ENCODE measurements at regions not wholly inside any gene's neighbourhood (a gene's known extent, or its start where the extent isn't known, plus 50 kb on each side); places are given as distances from the start of the nearest gene placed in this dataset.

DNA sequence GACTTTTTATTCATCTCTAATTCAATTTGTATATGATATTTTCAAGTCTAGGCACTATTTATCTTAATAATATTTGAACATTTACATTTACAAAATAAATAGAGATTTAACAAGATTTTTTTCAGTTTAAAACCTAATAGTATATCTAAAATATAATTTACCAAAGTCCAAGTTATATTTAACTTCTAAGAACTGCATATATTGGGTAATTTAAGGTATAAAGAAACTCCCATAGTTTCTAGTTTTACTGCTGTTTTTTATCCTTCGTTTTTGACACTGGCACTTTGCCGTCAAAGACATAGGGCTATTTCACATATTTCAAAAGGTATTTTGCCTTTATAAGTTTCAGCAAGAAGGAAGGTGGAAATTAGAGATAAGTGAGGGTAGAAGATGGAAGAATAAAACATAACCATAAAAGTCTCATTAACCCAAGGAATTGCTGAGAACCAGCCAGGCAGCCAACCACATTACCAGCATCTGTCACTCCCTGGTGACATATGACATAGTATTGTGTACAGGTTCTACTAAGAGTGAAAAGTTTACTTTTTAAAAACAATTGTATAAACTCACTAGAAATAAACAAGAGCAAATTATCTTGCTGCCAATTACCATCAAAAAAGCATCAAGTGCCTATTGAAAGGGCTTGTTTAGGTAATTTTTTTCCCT, 251.5 kb downstream of the NSUN3 start:
- H3K27ac ChIP-seq, result no peak overlapping the region
- no peaks in the 10 kb centered on the region for H3K9me3 ChIP-seq (ENCODE audit: low read depth, low read length)
- TF ChIP-seq POLR2AphosphoS5 (IDR thresholded peaks at IDR 0.05; ENCODE audit: borderline replicate concordance, low read depth, low read length), result no peak
- TF ChIP-seq FOXP2 (optimal IDR thresholded peaks at IDR 0.05; ENCODE audit: control extremely low read depth, extremely low read length, insufficient read depth), result no peak
- no peak for TF ChIP-seq EZH2 (IDR thresholded peaks at IDR 0.05)
- DNase-seq (ENCODE audit: low read depth, low spot score), result no peak
- H3K4me3 ChIP-seq, result no peak overlapping the region
- H3K9ac ChIP-seq (ENCODE audit: insufficient read length), result no peak overlapping the region
- H3K36me3 ChIP-seq (ENCODE audit: insufficient read depth, low read length), result no peaks in the 10 kb centered on the region

DNA sequence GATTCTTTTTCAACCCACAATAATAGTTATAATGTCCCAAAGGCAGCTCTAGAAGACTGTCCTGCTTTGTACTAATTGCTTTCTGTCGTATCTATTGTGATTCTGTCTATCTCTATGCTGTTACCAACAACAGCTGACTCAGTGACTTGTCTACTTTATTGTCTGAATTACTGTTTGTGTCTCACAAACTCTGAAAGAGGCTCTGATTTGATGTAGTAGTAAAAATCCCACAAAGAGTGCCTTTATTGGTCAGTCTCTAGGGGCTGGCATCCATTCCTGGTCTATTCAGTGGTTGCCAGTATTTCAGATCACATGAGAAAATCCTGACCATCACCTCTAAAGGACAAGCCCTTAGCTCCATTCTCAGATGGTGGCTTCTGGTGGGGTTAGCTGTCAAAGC, 254.2 kb downstream of the NSUN3 start:
- no peak overlapping the region for H3K27ac ChIP-seq
- no peak overlapping the region for H3K4me3 ChIP-seq
- no peak overlapping the region for H3K9ac ChIP-seq (ENCODE audit: insufficient read length)
- DNase-seq (ENCODE audit: low read depth, low spot score), result no peak
- H3K9me3 ChIP-seq (ENCODE audit: low read depth, low read length), result no peaks in the 10 kb centered on the region
- H3K36me3 ChIP-seq (ENCODE audit: insufficient read depth, low read length), result no peaks in the 10 kb centered on the region
- TF ChIP-seq FOXP2 (optimal IDR thresholded peaks at IDR 0.05; ENCODE audit: control extremely low read depth, extremely low read length, insufficient read depth) (no peak), EZH2 (IDR thresholded peaks at IDR 0.05) (no peak), POLR2AphosphoS5 (IDR thresholded peaks at IDR 0.05; ENCODE audit: borderline replicate concordance, low read depth, low read length) (no peak)

DNA sequence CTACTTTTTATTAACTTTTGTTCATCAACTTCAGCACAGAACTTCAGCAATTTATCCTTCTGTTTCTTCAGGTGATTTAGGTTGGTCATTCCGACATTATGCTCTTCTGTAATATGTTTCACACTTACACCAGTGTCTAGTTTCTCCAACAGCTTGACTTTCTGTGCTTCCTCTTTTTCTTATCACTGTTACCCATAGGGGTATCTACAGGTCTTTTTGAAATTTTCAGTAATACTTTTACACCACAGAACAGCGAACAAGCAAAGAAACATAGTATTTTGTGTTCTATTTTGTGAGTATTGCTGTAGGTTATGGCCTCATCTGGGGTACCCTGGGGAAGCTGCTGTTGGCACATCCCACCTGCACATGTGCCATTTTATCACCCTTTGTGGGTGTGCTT, 260.7 kb downstream of the NSUN3 start:
- DNase-seq (ENCODE audit: low read depth, low spot score), result no peak
- no peak for TF ChIP-seq FOXP2 (optimal IDR thresholded peaks at IDR 0.05; ENCODE audit: control extremely low read depth, extremely low read length, insufficient read depth)
- no peak for TF ChIP-seq POLR2AphosphoS5 (IDR thresholded peaks at IDR 0.05; ENCODE audit: borderline replicate concordance, low read depth, low read length)
- TF ChIP-seq EZH2 (IDR thresholded peaks at IDR 0.05), result no peak
- Histone ChIP-seq H3K27ac (no peak overlapping the region), H3K9me3 (ENCODE audit: low read depth, low read length) (no peaks in the 10 kb centered on the region), H3K9ac (ENCODE audit: insufficient read length) (no peak overlapping the region), H3K36me3 (ENCODE audit: insufficient read depth, low read length) (no peaks in the 10 kb centered on the region), H3K4me3 (no peak overlapping the region)

DNA sequence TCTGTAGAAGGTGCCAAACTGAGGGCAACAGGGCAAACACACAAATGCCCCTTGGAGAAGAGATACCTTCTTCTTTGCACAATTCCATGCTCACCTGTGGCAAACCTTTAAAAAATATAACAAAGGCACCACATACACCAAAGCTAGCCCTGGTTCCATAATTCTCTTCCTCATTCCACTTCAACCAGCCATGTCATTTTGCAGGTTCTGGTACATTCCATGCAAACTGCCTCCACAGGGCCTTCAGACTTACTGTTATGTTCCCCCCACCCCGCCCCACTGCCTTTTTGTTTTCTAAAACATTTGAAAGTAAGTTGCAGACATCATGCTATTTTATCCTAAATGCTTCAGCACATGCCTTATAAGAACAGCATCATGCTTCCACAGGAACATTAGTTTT, 269.0 kb downstream of the NSUN3 start:
- H3K4me3 ChIP-seq, result no peak overlapping the region
- H3K9me3 ChIP-seq (ENCODE audit: low read depth, low read length), result no peaks in the 10 kb centered on the region
- no peaks in the 10 kb centered on the region for H3K36me3 ChIP-seq (ENCODE audit: insufficient read depth, low read length)
- TF ChIP-seq POLR2AphosphoS5 (IDR thresholded peaks at IDR 0.05; ENCODE audit: borderline replicate concordance, low read depth, low read length), result no peak
- TF ChIP-seq EZH2 (IDR thresholded peaks at IDR 0.05), result no peak
- TF ChIP-seq FOXP2 (optimal IDR thresholded peaks at IDR 0.05; ENCODE audit: control extremely low read depth, extremely low read length, insufficient read depth), result no peak
- no peak overlapping the region for H3K27ac ChIP-seq
- H3K9ac ChIP-seq (ENCODE audit: insufficient read length), result no peak overlapping the region
- DNase-seq (ENCODE audit: low read depth, low spot score), result no peak

DNA sequence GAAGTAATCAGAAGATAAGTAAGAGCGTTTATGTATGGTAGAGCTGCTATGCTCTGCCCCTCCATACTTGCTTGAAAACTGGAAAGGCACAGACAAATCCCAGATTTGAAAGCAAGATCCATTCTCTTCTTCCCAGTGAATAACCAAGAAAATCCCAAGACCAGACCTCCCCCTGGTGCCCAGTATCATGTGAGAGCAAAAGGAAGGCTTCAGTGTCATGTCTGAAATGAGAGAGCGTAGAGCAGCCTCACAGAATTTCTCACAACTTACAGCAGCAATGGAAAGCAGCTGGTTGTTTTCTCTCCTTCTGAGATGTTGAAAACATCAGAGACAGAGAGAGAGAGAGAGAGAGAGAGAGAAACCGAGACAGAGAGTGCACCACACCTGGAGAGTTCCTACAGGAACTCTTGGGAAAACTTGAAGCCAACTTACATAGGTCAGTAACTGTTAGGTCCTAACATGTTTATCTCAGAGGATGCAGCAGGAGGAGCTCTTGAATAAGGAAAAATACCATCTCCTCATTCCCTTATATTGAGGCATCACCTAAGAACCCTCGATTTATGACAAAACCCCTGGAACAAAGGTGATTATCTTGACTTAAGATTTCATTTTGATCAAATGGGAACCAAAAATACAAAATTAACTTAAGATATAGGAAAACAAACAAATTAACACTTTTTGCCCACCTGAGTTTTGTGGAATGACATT, 273.3 kb downstream of the NSUN3 start:
- Histone ChIP-seq H3K27ac (no peak overlapping the region), H3K4me3 (no peak overlapping the region), H3K36me3 (ENCODE audit: insufficient read depth, low read length) (no peaks in the 10 kb centered on the region), H3K9ac (ENCODE audit: insufficient read length) (no peak overlapping the region), H3K9me3 (ENCODE audit: low read depth, low read length) (no peaks in the 10 kb centered on the region)
- no peak for TF ChIP-seq FOXP2 (optimal IDR thresholded peaks at IDR 0.05; ENCODE audit: control extremely low read depth, extremely low read length, insufficient read depth)
- no peak for TF ChIP-seq EZH2 (IDR thresholded peaks at IDR 0.05)
- no peak for TF ChIP-seq POLR2AphosphoS5 (IDR thresholded peaks at IDR 0.05; ENCODE audit: borderline replicate concordance, low read depth, low read length)
- peak; percentile 1 for DNase-seq (ENCODE audit: low read depth, low spot score)

DNA sequence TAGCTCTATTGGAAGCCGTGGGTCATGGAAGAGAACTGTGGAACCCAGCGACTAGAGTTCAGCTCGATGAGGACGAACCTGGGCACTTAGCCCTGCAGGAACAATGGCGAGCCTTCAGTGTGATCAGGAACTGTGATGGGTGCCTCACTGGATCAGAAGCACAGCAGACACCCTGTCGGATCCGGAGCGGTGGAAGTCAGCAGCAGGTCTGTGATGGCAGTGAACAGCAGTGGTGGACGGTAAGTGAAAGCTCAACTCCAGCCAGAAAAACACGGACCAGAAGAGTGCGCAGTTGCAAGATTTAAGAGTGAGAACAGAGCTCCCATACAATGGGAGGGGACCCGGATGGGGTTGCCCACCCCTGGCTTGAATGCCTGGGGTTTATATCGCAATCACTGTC, 282.2 kb downstream of the NSUN3 start:
- Histone ChIP-seq H3K4me3 (no peak overlapping the region), H3K9me3 (ENCODE audit: low read depth, low read length) (no peaks in the 10 kb centered on the region), H3K9ac (ENCODE audit: insufficient read length) (no peak overlapping the region), H3K27ac (no peak overlapping the region), H3K36me3 (ENCODE audit: insufficient read depth, low read length) (no peaks in the 10 kb centered on the region)
- no peak for DNase-seq (ENCODE audit: low read depth, low spot score)
- TF ChIP-seq FOXP2 (optimal IDR thresholded peaks at IDR 0.05; ENCODE audit: control extremely low read depth, extremely low read length, insufficient read depth) (no peak), EZH2 (IDR thresholded peaks at IDR 0.05) (no peak), POLR2AphosphoS5 (IDR thresholded peaks at IDR 0.05; ENCODE audit: borderline replicate concordance, low read depth, low read length) (no peak)

DNA sequence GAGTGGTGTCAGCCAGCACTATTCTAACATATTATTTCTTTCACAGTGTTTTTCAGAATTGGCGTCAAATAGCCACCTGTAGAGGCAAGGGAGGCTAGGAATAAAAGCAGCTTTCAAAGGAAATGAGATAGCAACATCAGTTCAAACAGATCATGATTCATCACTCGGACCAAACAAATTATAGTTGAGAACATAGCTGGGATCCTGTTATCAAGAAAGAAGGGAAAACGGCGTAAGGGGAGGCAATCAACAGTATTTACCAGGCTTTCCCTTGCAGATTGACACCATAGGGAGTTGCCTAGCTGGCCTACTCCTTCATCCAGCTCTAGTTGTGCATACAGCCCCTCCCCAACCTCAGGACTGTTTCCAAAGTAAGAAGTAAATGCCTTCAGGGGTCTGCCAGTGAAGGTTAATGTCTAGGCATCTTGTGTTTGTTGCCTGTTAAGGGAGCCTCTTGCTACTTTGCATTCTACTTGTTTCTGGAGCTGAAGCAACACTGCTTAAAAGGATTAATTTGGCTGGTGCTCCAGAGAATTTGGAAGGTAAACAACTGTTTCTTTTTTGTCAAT, 286.5 kb downstream of the NSUN3 start:
- Histone ChIP-seq H3K36me3 (ENCODE audit: insufficient read depth, low read length) (no peaks in the 10 kb centered on the region), H3K27ac (no peak overlapping the region), H3K4me3 (no peak overlapping the region), H3K9ac (ENCODE audit: insufficient read length) (no peak overlapping the region), H3K9me3 (ENCODE audit: low read depth, low read length) (no peaks in the 10 kb centered on the region)
- DNase-seq (ENCODE audit: low read depth, low spot score), result no peak
- TF ChIP-seq EZH2 (IDR thresholded peaks at IDR 0.05), result no peak
- no peak for TF ChIP-seq POLR2AphosphoS5 (IDR thresholded peaks at IDR 0.05; ENCODE audit: borderline replicate concordance, low read depth, low read length)
- TF ChIP-seq FOXP2 (optimal IDR thresholded peaks at IDR 0.05; ENCODE audit: control extremely low read depth, extremely low read length, insufficient read depth), result no peak

DNA sequence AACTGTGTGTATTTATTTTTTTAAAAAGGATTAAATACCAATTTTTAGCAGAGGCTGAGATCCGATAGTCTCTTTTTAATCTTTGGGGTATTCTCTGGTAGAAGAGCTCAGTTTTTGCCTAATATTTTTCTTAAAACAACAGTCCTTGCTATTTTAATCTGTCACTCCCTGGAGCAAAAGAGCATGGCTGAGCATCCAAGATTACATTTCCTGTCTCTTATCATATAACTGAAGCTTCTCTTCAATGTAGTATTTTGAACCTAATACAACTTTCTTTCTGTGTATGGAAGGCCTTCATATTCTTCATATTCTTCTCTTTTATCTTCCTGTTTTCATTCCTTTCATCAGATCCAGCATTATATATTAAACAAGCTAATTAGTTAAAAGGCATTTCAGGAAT, 293.7 kb downstream of the NSUN3 start:
- no peak for TF ChIP-seq FOXP2 (optimal IDR thresholded peaks at IDR 0.05; ENCODE audit: control extremely low read depth, extremely low read length, insufficient read depth)
- no peak overlapping the region for H3K9ac ChIP-seq (ENCODE audit: insufficient read length)
- no peak overlapping the region for H3K27ac ChIP-seq
- DNase-seq (ENCODE audit: low read depth, low spot score), result no peak
- no peaks in the 10 kb centered on the region for H3K36me3 ChIP-seq (ENCODE audit: insufficient read depth, low read length)
- H3K4me3 ChIP-seq, result no peak overlapping the region
- H3K9me3 ChIP-seq (ENCODE audit: low read depth, low read length), result no peaks in the 10 kb centered on the region

All from SK-N-MC (cell line).